ENCODE measurements at regions not wholly inside any gene's neighbourhood (a gene's known extent, or its start where the extent isn't known, plus 50 kb on each side); places are given as distances from the start of the nearest gene placed in this dataset.

- no peak for TF ChIP-seq MYC (IDR thresholded peaks at IDR 0.05; ENCODE audit: insufficient read depth, insufficient read length, insufficient replicate concordance, low read length, severe bottlenecking)
- TF ChIP-seq MTA3 (IDR thresholded peaks at IDR 0.05; ENCODE audit: borderline replicate concordance, low read length), result no peak
- no peak for TF ChIP-seq CTCF (IDR thresholded peaks at IDR 0.05 in 2 of 3, conservative IDR thresholded peaks at IDR 0.05 in 1 of 3; ENCODE audit: control insufficient read depth in 2 of 3, extremely low read depth in 1 of 3, insufficient read depth in 1 of 3, low read depth in 3 of 3, low read length in 3 of 3)
- TF ChIP-seq, protein P1, sequence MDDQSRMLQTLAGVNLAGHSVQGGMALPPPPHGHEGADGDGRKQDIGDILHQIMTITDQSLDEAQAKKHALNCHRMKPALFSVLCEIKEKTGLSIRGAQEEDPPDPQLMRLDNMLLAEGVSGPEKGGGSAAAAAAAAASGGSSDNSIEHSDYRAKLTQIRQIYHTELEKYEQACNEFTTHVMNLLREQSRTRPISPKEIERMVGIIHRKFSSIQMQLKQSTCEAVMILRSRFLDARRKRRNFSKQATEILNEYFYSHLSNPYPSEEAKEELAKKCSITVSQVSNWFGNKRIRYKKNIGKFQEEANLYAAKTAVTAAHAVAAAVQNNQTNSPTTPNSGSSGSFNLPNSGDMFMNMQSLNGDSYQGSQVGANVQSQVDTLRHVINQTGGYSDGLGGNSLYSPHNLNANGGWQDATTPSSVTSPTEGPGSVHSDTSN (IDR thresholded peaks at IDR 0.05; ENCODE audit: insufficient replicate concordance, low read depth, low read length), result no peak
- no peak for TF ChIP-seq SIN3A (IDR thresholded peaks at IDR 0.05; ENCODE audit: low read depth, low read length)
- no peak for TF ChIP-seq ETV6 (conservative IDR thresholded peaks at IDR 0.05 in 1 of 2, IDR thresholded peaks at IDR 0.05 in 1 of 2; ENCODE audit: borderline replicate concordance in 1 of 2, low read depth in 1 of 2)
- no peak for TF ChIP-seq ZNF274 (IDR thresholded peaks at IDR 0.05; ENCODE audit: insufficient read depth, insufficient read length)
- TF ChIP-seq EZH2 (IDR thresholded peaks at IDR 0.05; ENCODE audit: borderline replicate concordance, control insufficient read depth, low read depth, low read length), result no peak
- TF ChIP-seq, protein P2, sequence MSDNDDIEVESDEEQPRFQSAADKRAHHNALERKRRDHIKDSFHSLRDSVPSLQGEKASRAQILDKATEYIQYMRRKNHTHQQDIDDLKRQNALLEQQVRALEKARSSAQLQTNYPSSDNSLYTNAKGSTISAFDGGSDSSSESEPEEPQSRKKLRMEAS (IDR thresholded peaks at IDR 0.05; ENCODE audit: low read depth, low read length), result no peak
- no peak for TF ChIP-seq SPI1 (IDR thresholded peaks at IDR 0.05; ENCODE audit: borderline replicate concordance, insufficient read depth, low read depth, low read length)
- no peak for TF ChIP-seq SRF (IDR thresholded peaks at IDR 0.05; ENCODE audit: low read depth in 2 of 2, low read length in 2 of 2)
- TF ChIP-seq PML (IDR thresholded peaks at IDR 0.05; ENCODE audit: low read length), result no peak
These were observed 1254.9 kb upstream of the LRRN3 start for GRCh38 chr7:109836016-109836415.
